Testis (tissue), 2 donors: ENCODE measurements at regions not wholly inside any gene's neighbourhood (a gene's known extent, or its start where the extent isn't known, plus 50 kb on each side); places are given as distances from the start of the nearest gene placed in this dataset.

Experiments
- DNase-seq: peaks from one replicate; pipeline ENCODE4 v3.0.0-alpha.2; 2019
- H3K27ac ChIP-seq, 2 donors: fragments of 200-600 bp; sonication (generic); one replicate each; pipeline ENCODE4 v1.5.1; 2019
- H3K27me3 ChIP-seq: fragments of 200-600 bp; sonication (generic); one replicate; pipeline ENCODE4 v1.5.1; 2019
- H3K36me3 ChIP-seq: fragments of 200-600 bp; sonication (generic); one replicate; pipeline ENCODE4 v1.5.1; 2017; ENCODE audit warnings: low read depth; ENCODE audit errors: missing control alignments
- H3K4me1 ChIP-seq: fragments of 200-600 bp; sonication (generic); one replicate; pipeline ENCODE4 v1.5.1; 2019
- H3K4me3 ChIP-seq, 2 donors: fragments of 200-600 bp; sonication (generic); one replicate each; pipeline ENCODE4 v1.5.1; 2017 to 2019
- H3K9me3 ChIP-seq: fragments of 200-600 bp; sonication (generic); one replicate; pipeline ENCODE4 v1.5.1; 2017
- CTCF ChIP-seq, 3 experiments: fragments of 450-650 bp in 2 of 3; fragments of 200-600 bp in 1 of 3; sonication (generic) in 1 of 3; IDR thresholded peaks; one replicate each; pipeline ENCODE4 v1.5.1; 2016 to 2019; ENCODE audit warnings: antibody characterized with exemption in 3 of 3, mild to moderate bottlenecking in 2 of 3, moderate library complexity in 1 of 3
- POLR2A ChIP-seq: fragments of 450-650 bp; IDR thresholded peaks from one replicate; pipeline ENCODE4 v1.6.1; 2017; ENCODE audit warnings: antibody characterized with exemption, mild to moderate bottlenecking, moderate library complexity
- WGBS, 2 donors: methylation state at CpG; one replicate each; pipeline ENCODE4 v1.1.5; 2018; 5-methylcytosine and 5-hydroxymethylcytosine counted together
- intact Hi-C: fragments of 100-400 bp; cut with DNase I; formaldehyde crosslinking; loops from one replicate; pipeline ENCODE4 v1.15.1; 2023; ENCODE audit warnings: low total_unique reads

DNA sequence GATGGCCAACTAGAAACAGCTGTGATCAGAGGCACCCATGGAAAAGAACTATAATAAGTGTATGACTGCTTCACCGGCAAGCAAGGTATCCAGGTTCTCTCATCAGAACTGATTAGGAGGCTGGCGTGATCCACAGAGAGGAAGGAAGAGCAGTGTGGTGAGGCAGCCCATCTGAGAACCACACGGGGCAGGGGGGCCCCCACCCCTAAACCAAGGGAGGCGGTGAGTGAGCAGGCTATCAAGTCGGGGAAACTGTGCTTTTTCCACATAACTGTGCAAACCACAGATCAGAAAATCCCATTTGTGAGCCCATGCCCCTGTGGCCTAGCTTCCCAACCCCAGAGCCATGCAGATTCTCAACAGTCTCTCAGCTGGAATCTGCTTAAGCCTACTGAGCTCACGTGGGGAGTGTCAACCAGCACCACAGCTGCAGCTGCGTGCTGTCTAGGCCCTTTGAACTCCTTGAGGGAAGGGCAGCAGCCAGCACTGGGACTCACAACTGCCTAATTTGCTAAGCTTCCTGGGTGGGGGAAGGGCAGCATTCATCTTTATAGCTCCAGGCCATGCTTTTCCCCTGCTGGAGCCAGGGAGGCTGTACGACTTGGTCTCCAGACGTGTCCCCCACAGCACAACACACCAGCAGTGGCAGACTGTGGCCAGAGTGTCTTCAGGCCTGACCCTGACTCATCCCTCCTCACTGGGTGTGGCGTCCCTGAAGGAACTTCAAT, 444.4 kb upstream of the ATP2B1 start:
- H3K9me3 ChIP-seq: no peaks in the 10 kb centered on the region
- no peak for TF ChIP-seq CTCF (IDR thresholded peaks at IDR 0.05)
- no peak for TF ChIP-seq POLR2A
- no peak for DNase-seq
- WGBS, 2 donors: 63 to 86% methylated on average over 7 to 10 of the region's 10 CpGs
- H3K27ac ChIP-seq: no peak overlapping the region
- no peaks in the 10 kb centered on the region for H3K36me3 ChIP-seq
- no peaks in the 10 kb centered on the region for H3K4me1 ChIP-seq
- intact Hi-C loops: no loop called here
- H3K4me3 ChIP-seq: no peak overlapping the region
- no peaks in the 10 kb centered on the region for H3K27me3 ChIP-seq

GRCh38 chr12:90151491-90152015, 442.9 kb upstream of the ATP2B1 start:
- H3K4me1 ChIP-seq: no peaks in the 10 kb centered on the region
- no peak for DNase-seq
- intact Hi-C loops: no loop called here
- H3K27me3 ChIP-seq: no peaks in the 10 kb centered on the region
- no peaks in the 10 kb centered on the region for H3K36me3 ChIP-seq
- H3K27ac ChIP-seq: no peak overlapping the region
- H3K4me3 ChIP-seq: no peak overlapping the region
- no peaks in the 10 kb centered on the region for H3K9me3 ChIP-seq
- 72 to 77% methylated on average over 3 of the region's 3 CpGs for WGBS, 2 donors
- TF ChIP-seq CTCF (IDR thresholded peaks at IDR 0.05): no peak
- TF ChIP-seq POLR2A: no peak

DNA sequence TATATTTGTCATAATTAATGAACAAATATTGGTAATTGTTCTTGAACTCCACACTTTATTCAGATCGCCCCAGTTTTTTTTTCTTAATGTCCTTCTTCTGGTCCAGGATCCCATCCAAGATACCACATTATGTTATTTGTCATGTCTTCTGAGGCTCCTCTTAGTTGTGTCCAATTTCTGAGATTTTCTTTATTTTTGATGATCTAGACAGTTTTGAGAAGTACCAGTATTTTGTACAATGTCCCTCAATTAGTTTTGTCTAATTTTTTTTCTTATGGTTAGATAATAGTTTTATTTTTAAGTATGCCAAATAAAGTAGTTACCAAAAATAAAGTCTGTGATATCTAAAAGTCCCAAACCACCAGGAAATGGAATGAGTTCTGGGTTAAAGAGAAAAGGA, 440.8 kb upstream of the ATP2B1 start:
- WGBS, 2 donors: 84 to 100% methylated on average over 1 of the region's 1 CpG

GRCh38 chr12:90129366-90130030, 420.9 kb upstream of the ATP2B1 start:
- Histone ChIP-seq H3K27me3 (no peaks in the 10 kb centered on the region), H3K36me3 (no peaks in the 10 kb centered on the region), H3K9me3 (no peaks in the 10 kb centered on the region), H3K4me1 (no peaks in the 10 kb centered on the region), H3K27ac (no peak overlapping the region), H3K4me3 (no peak overlapping the region)
- 77 to 83% methylated on average over 4 of the region's 4 CpGs for WGBS, 2 donors
- TF ChIP-seq POLR2A (no peak), CTCF (IDR thresholded peaks at IDR 0.05) (no peak)
- no peak for DNase-seq
- intact Hi-C loops: no loop called here

More for the DNA sequence above, 440.8 kb upstream of the ATP2B1 start:
- no peak for DNase-seq
- intact Hi-C loops: no loop called here
- TF ChIP-seq POLR2A (no peak), CTCF (IDR thresholded peaks at IDR 0.05) (no peak)
- no peaks in the 10 kb centered on the region for H3K27me3 ChIP-seq
- H3K27ac ChIP-seq: no peak overlapping the region
- H3K4me1 ChIP-seq: no peaks in the 10 kb centered on the region
- H3K9me3 ChIP-seq: no peaks in the 10 kb centered on the region
- no peaks in the 10 kb centered on the region for H3K36me3 ChIP-seq
- no peak overlapping the region for H3K4me3 ChIP-seq
